K562 (cell line): ENCODE measurements at regions not wholly inside any gene's neighbourhood (a gene's known extent, or its start where the extent isn't known, plus 50 kb on each side); places are given as distances from the start of the nearest gene placed in this dataset.

Experiments
- ATAC-seq: fragments of 200-7000 bp; cut with Tn5 transposase; 3 replicates; pipeline ENCODE4 v1.9.1; 2020; ENCODE audit warnings: moderate library complexity
- BruUV-seq: library from RNA; stranded (reverse); fragments of 400-500 nt; replicated peaks from 2 replicates; lab custom pipeline; 2021; lab: Mats Ljungman, UMichigan
- CTCF ChIA-PET: fragments of 300-600 bp; formaldehyde crosslinking; extraction: SDS; loops from one replicate; lab custom pipeline; 2021; ENCODE audit warnings: low intra/inter-chr PET ratio; lab: Yijun Ruan, JAX
- POLR2A ChIA-PET: fragments of 300-600, 350-650 bp; sonication (Branson Sonifier 250); formaldehyde crosslinking; extraction: SDS; loops from one replicate; lab custom pipeline; 2021; ENCODE audit warnings: antibody characterized with exemption, inconsistent platforms; lab: Yijun Ruan, JAX
- DNase-seq, 4 experiments: peaks; one replicate each; pipeline versions ENCODE4 v3.0.0 to v3.0.0-alpha.2; 2011 to 2018; ENCODE audit warnings: low spot score in 3 of 4, mixed read lengths in 3 of 4; ENCODE audit errors: extremely low read depth in 1 of 4
- FAIRE-seq: peaks from 2 replicates; lab custom pipeline; 2011; peaks lifted over from hg19 to GRCh38; lab: Jason Lieb, UNC
- H2AFZ ChIP-seq: 2 replicates; pipeline ENCODE4 v1.6.0; 2011; ENCODE audit warnings: low read depth, low read length, control low read depth, inconsistent platforms
- H3K27ac ChIP-seq: fragments of 200-600 bp; 3 replicates; pipeline ENCODE4 v1.8.0; 2011; ENCODE audit warnings: low read depth, mild to moderate bottlenecking, control low read depth, inconsistent platforms, low read length, moderate library complexity, mixed read lengths; ENCODE audit errors: extremely low read depth
- H3K27me3 ChIP-seq, 2 experiments: fragments of 300-600 bp in 1 of 2; 2 replicates in 1 of 2; 3 replicates in 1 of 2; pipeline versions ENCODE4 v1.6.0 to v1.8.0; 2011; ENCODE audit warnings: inconsistent platforms in 2 of 2, low read length in 2 of 2, mild to moderate bottlenecking in 1 of 2, mixed read lengths in 1 of 2, moderate library complexity in 1 of 2; ENCODE audit not compliant: control insufficient read depth in 2 of 2, insufficient read depth in 2 of 2
- H3K36me3 ChIP-seq: fragments of 300-600 bp; 3 replicates; pipeline ENCODE4 v1.8.0; 2011; ENCODE audit warnings: mild to moderate bottlenecking, low read length, inconsistent platforms; ENCODE audit not compliant: control insufficient read depth, insufficient read depth
- H3K4me1 ChIP-seq, 2 experiments: fragments of 200-600 bp in 1 of 2; replicated peaks in 1 of 2; 2 replicates in 1 of 2; 3 replicates in 1 of 2; pipeline versions ENCODE4 v1.5.1 to v1.8.0; 2011; ENCODE audit warnings: inconsistent platforms in 2 of 2, low read length in 2 of 2, mild to moderate bottlenecking in 1 of 2, mixed read lengths in 1 of 2, moderate library complexity in 1 of 2; ENCODE audit not compliant: control insufficient read depth in 2 of 2, insufficient read depth in 2 of 2
- H3K4me2 ChIP-seq: 2 replicates; pipeline ENCODE4 v1.6.1; 2011; ENCODE audit warnings: low read length, control low read depth, inconsistent platforms, mixed read lengths; ENCODE audit not compliant: insufficient read depth
- H3K4me3 ChIP-seq: fragments of 200-600 bp; sonication (generic), shearing (Covaris generic); 2 replicates; pipeline ENCODE4 v1.5.1; 2016; ENCODE audit warnings: control low read depth, inconsistent platforms
- H3K79me2 ChIP-seq: fragments of 200-600 bp; 3 replicates; pipeline ENCODE4 v1.8.0; 2011; ENCODE audit warnings: low read length, inconsistent platforms; ENCODE audit not compliant: control insufficient read depth, insufficient read depth
- H3K9ac ChIP-seq, 2 experiments: 2 replicates each; pipeline versions ENCODE4 v1.6.0 to v1.6.1; 2011; ENCODE audit warnings: low read depth in 2 of 2, low read length in 2 of 2, control low read depth in 1 of 2, inconsistent platforms in 1 of 2, mild to moderate bottlenecking in 1 of 2, mixed read lengths in 1 of 2; ENCODE audit not compliant: insufficient read depth in 1 of 2
- H3K9me1 ChIP-seq: one replicate; pipeline ENCODE4 v1.6.0; 2011; ENCODE audit warnings: inconsistent platforms, mild to moderate bottlenecking, low read length, moderate library complexity; ENCODE audit not compliant: control insufficient read depth, insufficient read depth
- H3K9me3 ChIP-seq: replicated peaks from 2 replicates; pipeline ENCODE4 v1.5.1; 2011; ENCODE audit warnings: low read depth, low read length, inconsistent platforms; ENCODE audit not compliant: control insufficient read depth, insufficient read depth
- H4K20me1 ChIP-seq: replicated peaks from 2 replicates; pipeline ENCODE4 v1.6.1; 2011; ENCODE audit warnings: low read length, inconsistent platforms, mixed read lengths; ENCODE audit not compliant: control insufficient read depth, insufficient read depth
- BHLHE40 ChIP-seq: IDR thresholded peaks from 2 replicates; pipeline ENCODE4 v1.6.1; 2011; ENCODE audit warnings: low read length, improper control_type of control experiment
- BRF1 ChIP-seq: IDR thresholded peaks from 3 replicates; pipeline ENCODE4 v1.6.1; 2011; ENCODE audit warnings: borderline replicate concordance, mild to moderate bottlenecking; ENCODE audit not compliant: insufficient read length; ENCODE audit errors: extremely low read depth
- DPF2 ChIP-seq: fragments of 450-650 bp; IDR thresholded peaks from 2 replicates; pipeline ENCODE4 v1.6.1; 2016
- MCM5 ChIP-seq: fragments of 450-650 bp; IDR thresholded peaks from 2 replicates; pipeline ENCODE4 v1.6.1; 2016; ENCODE audit warnings: low read depth
- MXD1 ChIP-seq: fragments of 250-450 bp; sonication (Bioruptor Pico); IDR thresholded peaks from 2 replicates; pipeline ENCODE4 v1.8.0; 2021; ENCODE audit warnings: borderline replicate concordance, mild to moderate bottlenecking, moderate library complexity; ENCODE audit not compliant: poor library complexity, severe bottlenecking
- NFYB ChIP-seq: IDR thresholded peaks from 2 replicates; pipeline ENCODE4 v1.6.1; 2011; ENCODE audit warnings: mild to moderate bottlenecking, moderate library complexity; ENCODE audit not compliant: insufficient read length; ENCODE audit errors: extremely low read depth
- RBM22 ChIP-seq: fragments of 200-400 bp; formaldehyde crosslinking; IDR thresholded peaks from 2 replicates; pipeline ENCODE4 v1.6.1; 2018; ENCODE audit warnings: low read length, low read depth; ENCODE audit not compliant: poor library complexity, severe bottlenecking
- SNAPC5 ChIP-seq: fragments of 250-450 bp; sonication (Bioruptor Pico); IDR thresholded peaks from 2 replicates; pipeline ENCODE4 v1.8.0; 2021; ENCODE audit warnings: moderate library complexity, mild to moderate bottlenecking, inconsistent platforms
- SRF ChIP-seq, 2 experiments: fragments of 250-450, 450-650 bp in 1 of 2; sonication (Bioruptor Pico) in 1 of 2; sonication (generic) in 1 of 2; formaldehyde crosslinking; IDR thresholded peaks; 2 replicates each; pipeline versions ENCODE4 v1.5.0 to v1.5.1; 2020 to 2022; ENCODE audit warnings: mild to moderate bottlenecking in 1 of 2, missing genetic modification reagents in 1 of 2
- SRSF3 ChIP-seq: fragments of 200-400 bp; formaldehyde crosslinking; IDR thresholded peaks from 2 replicates; pipeline ENCODE4 v1.6.1; 2016; ENCODE audit warnings: mild to moderate bottlenecking, low read length, moderate library complexity; ENCODE audit not compliant: insufficient read depth
- TSC22D4 ChIP-seq: fragments of 450-650 bp; IDR thresholded peaks from 2 replicates; pipeline ENCODE4 v1.6.1; 2016; ENCODE audit warnings: missing genetic modification characterization, missing biosample characterization, control low read depth
- ZBTB43 ChIP-seq: sonication (generic); formaldehyde crosslinking; IDR thresholded peaks from 2 replicates; pipeline ENCODE4 v1.8.0; 2023; ENCODE audit warnings: mild to moderate bottlenecking, missing genetic modification reagents
- ZC3H11A ChIP-seq: IDR thresholded peaks from 2 replicates; pipeline ENCODE4 v1.6.1; 2012; ENCODE audit warnings: low read depth, low read length, improper control_type of control experiment
- ZFP1 ChIP-seq: fragments of 450-650 bp; formaldehyde crosslinking; IDR thresholded peaks from 2 replicates; pipeline ENCODE4 v1.4.0; 2020; ENCODE audit warnings: mild to moderate bottlenecking, mixed read lengths
- ZNF586 ChIP-seq: fragments of 450-650 bp; formaldehyde crosslinking; conservative IDR thresholded peaks from 2 replicates; pipeline ENCODE4 v1.4.0; 2020; ENCODE audit warnings: mild to moderate bottlenecking, moderate library complexity
- ZNF589 ChIP-seq: fragments of 200-800 bp; sonication (Bioruptor generic); IDR thresholded peaks from 2 replicates; pipeline ENCODE4 v1.6.1; 2016; ENCODE audit warnings: low read depth, missing genetic modification characterization, missing compliant biosample characterization
- WGBS: fragments of 100-300 bp; shearing (Covaris generic); methylation state at CpG from one replicate; pipeline ENCODE4 v1.1.6; 2016; ENCODE audit warnings: low coverage, mixed read lengths; ENCODE audit not compliant: insufficient coverage; ENCODE audit errors: missing lambda C conversion rate; 5-methylcytosine and 5-hydroxymethylcytosine counted together
- in situ Hi-C: fragments of 300-500 bp; cut with MboI; formaldehyde crosslinking; loops from 4 replicates; pipeline ENCODE4 v1.15.0; 2018; ENCODE audit warnings: inconsistent platforms, mixed read lengths
- intact Hi-C: fragments of 100-400 bp; cut with micrococcal nuclease; formaldehyde crosslinking; loops from 2 replicates; pipeline ENCODE4 v1.14.2; 2022

- no peak for TF ChIP-seq RBM22
- TF ChIP-seq ZFP1 (CRISPR knock-in tag): no peak
- TF ChIP-seq BHLHE40: no peak
- no peak for TF ChIP-seq SNAPC5 (CRISPR knock-in tag)
- TF ChIP-seq TSC22D4 (tag): no peak
- no peak for TF ChIP-seq NFYB
- no peak for TF ChIP-seq ZNF589
Observed at GRCh38 chr14:49017447-49017846, 568.7 kb downstream of the RPS29 start (continued).

GRCh38 chr14:49016381-49016780 lies 569.8 kb downstream of the RPS29 start:
- no peak overlapping the region for H3K4me2 ChIP-seq
- no peaks in the 10 kb centered on the region for H3K4me1 ChIP-seq
- ChIA-PET POLR2A (no interaction called here), CTCF (no interaction called here)
- no peaks in the 10 kb centered on the region for H3K27me3 ChIP-seq
- no peaks in the 10 kb centered on the region for H3K79me2 ChIP-seq
- in situ Hi-C loops: no loop called here
- no peak for DNase-seq
- no peaks in the 10 kb centered on the region for H4K20me1 ChIP-seq
- FAIRE-seq: no peak
- intact Hi-C loops: no loop called here
- no peaks in the 10 kb centered on the region for H3K9me1 ChIP-seq
- no peaks in the 10 kb centered on the region for H3K36me3 ChIP-seq
- no TSS peak for BruUV-seq
- TF ChIP-seq BRF1 (no peak), ZNF586 (CRISPR knock-in tag) (no peak), MXD1 (CRISPR knock-in tag) (no peak), SRF (CRISPR knock-in tag; IDR thresholded peaks at IDR 0.05) (no peak), MCM5 (no peak), DPF2 (no peak), ZBTB43 (CRISPR knock-in tag) (no peak), SRSF3 (no peak), ZC3H11A (no peak)
- no peak overlapping the region for H3K27ac ChIP-seq
- H3K9ac ChIP-seq: no peak overlapping the region
- no peak overlapping the region for H2AFZ ChIP-seq
- H3K9me3 ChIP-seq: no peaks in the 10 kb centered on the region; the same call in 1 of the 2 replicates
- no peak overlapping the region for H3K4me3 ChIP-seq
- no peak for ATAC-seq
- 0% methylated on average over 2 of the region's 2 CpGs for WGBS
